Panc1 (cell line): ENCODE measurements at regions not wholly inside any gene's neighbourhood (a gene's known extent, or its start where the extent isn't known, plus 50 kb on each side); places are given as distances from the start of the nearest gene placed in this dataset.

Source experiments
- ATAC-seq: fragments of 200-7000 bp; cut with Tn5 transposase; 2 replicates; pipeline ENCODE4 v1.9.1; 2020; ENCODE audit warnings: mild to moderate bottlenecking, moderate library complexity
- BruUV-seq: library from RNA; stranded (reverse); fragments of 400-500 nt; replicated peaks from 2 replicates; lab custom pipeline; 2021; lab: Mats Ljungman, UMichigan
- CTCF ChIA-PET: fragments of 300-600 bp; sonication (Branson Sonifier 250); formaldehyde crosslinking; loops from one replicate; lab custom pipeline; 2022; ENCODE audit warnings: antibody characterized with exemption; lab: Charles Lee
- POLR2A ChIA-PET: fragments of 300-600 bp; sonication (Branson Sonifier 250); formaldehyde crosslinking; loops from one replicate; lab custom pipeline; 2022; ENCODE audit warnings: antibody characterized with exemption; lab: Charles Lee
- DNase-seq: peaks from one replicate; pipeline ENCODE4 v3.0.0-alpha.2; 2010; ENCODE audit warnings: low read depth, low spot score
- H3K27ac ChIP-seq: 2 replicates; pipeline ENCODE4 v1.5.1; 2011; ENCODE audit warnings: mild to moderate bottlenecking, low read length, inconsistent platforms
- H3K27me3 ChIP-seq: fragments of 200-500 bp; sonication (Bioruptor generic); 2 replicates; pipeline ENCODE4 v1.6.0; 2014; ENCODE audit warnings: low read length, inconsistent platforms; ENCODE audit not compliant: control insufficient read depth, insufficient read depth
- H3K36me3 ChIP-seq: fragments of 200-500 bp; sonication (Bioruptor generic); 2 replicates; pipeline ENCODE4 v1.5.1; 2014; ENCODE audit warnings: inconsistent platforms, mild to moderate bottlenecking, low read length, moderate library complexity; ENCODE audit not compliant: control insufficient read depth, insufficient read depth
- H3K4me1 ChIP-seq: 2 replicates; pipeline ENCODE4 v1.5.1; 2011; ENCODE audit warnings: inconsistent platforms, mild to moderate bottlenecking, low read length, moderate library complexity; ENCODE audit not compliant: control insufficient read depth, insufficient read depth
- H3K4me3 ChIP-seq, 2 experiments: 2 replicates each; pipeline ENCODE4 v1.5.1; 2011 to 2012; ENCODE audit warnings: low read depth in 2 of 2, low read length in 2 of 2, mild to moderate bottlenecking in 2 of 2, inconsistent platforms in 1 of 2, moderate library complexity in 1 of 2
- H3K9me3 ChIP-seq: fragments of 200-500 bp; sonication (Bioruptor generic); 2 replicates; pipeline ENCODE4 v1.5.1; 2014; ENCODE audit warnings: low read depth, mild to moderate bottlenecking, inconsistent platforms, low read length, moderate library complexity; ENCODE audit not compliant: control insufficient read depth, insufficient read depth
- CTCF ChIP-seq: fragments of 450-650 bp; IDR thresholded peaks from 2 replicates; pipeline ENCODE4 v1.5.1; 2017; ENCODE audit warnings: mild to moderate bottlenecking
- POLR2AphosphoS5 ChIP-seq: IDR thresholded peaks from 2 replicates; pipeline ENCODE4 v1.6.1; 2012; ENCODE audit warnings: mild to moderate bottlenecking, low read depth, low read length, moderate library complexity
- SIN3A ChIP-seq: IDR thresholded peaks from 2 replicates; pipeline ENCODE4 v1.6.1; 2012; ENCODE audit warnings: low read depth, mild to moderate bottlenecking, low read length, moderate library complexity, borderline replicate concordance; ENCODE audit not compliant: insufficient read depth
- TCF7L2 ChIP-seq: IDR thresholded peaks from 2 replicates; pipeline ENCODE4 v1.6.1; 2011; ENCODE audit warnings: mild to moderate bottlenecking, low read depth, low read length, inconsistent platforms
- in situ Hi-C: cut with HindIII; loops from 2 replicates; pipeline ENCODE4 v1.10.0; 2016; ENCODE audit warnings: low sequenced_read_pairs, low pct_unique_long_range_greater_than_20kb
- intact Hi-C: fragments of 100-400 bp; cut with micrococcal nuclease; formaldehyde crosslinking; loops from one replicate; pipeline ENCODE4 v1.10.0; 2022; ENCODE audit not compliant: unreplicated experiment
- TF ChIP-seq, protein P1 (sequence below), 2 experiments: IDR thresholded peaks; 2 replicates each; pipeline ENCODE4 v1.6.1; 2011 to 2012; ENCODE audit warnings: low read depth in 2 of 2, control low read depth in 1 of 2, low read length in 1 of 2, mild to moderate bottlenecking in 1 of 2, moderate library complexity in 1 of 2; ENCODE audit not compliant: insufficient read depth in 1 of 2

DNA sequence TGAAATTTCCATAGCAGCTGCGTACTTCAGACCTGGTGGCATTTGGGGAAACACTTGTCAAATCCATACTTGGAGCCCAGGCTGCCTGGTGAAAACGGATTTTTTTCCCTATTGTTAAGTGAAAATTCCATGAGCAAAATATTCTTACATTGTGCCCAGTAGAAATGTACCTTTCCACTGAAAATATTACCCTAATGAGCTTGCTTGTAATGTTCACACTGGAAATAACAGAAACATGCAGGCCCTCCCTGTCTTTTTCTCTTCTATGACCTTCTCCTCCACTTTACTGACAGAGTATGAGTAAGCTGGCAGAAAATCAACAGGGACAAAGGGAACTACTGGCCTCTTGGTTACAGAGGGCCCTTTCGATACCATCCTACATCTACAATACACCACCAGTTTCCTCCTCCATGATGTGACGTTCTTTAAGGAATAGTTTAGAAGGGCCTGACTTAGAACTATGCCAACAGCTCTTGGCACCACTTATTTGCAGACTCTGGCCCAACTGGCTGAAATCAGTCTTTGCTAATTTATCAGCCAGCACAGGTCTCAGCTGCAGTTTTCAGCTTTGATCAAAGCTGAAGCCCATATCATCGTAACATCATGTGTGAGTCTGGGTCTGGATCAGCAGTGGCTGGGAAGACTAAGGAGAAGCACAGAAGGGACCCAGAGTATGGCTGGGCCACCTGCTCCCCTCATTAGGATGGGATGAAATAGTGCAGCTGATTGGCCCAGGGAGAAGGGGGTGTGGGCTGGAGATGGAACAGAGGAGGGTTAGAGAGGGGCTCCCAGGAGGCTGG, 272.2 kb upstream of the ID2 start:
- DNase-seq, result no peak
- Histone ChIP-seq H3K27me3 (no peaks in the 10 kb centered on the region), H3K4me1 (no peaks in the 10 kb centered on the region), H3K4me3 (no peak overlapping the region), H3K36me3 (no peaks in the 10 kb centered on the region), H3K9me3 (no peaks in the 10 kb centered on the region), H3K27ac (no peak overlapping the region)
- no peak for TF ChIP-seq CTCF
- POLR2A ChIA-PET, result no interaction called here
- intact Hi-C loops, result no loop called here
- CTCF ChIA-PET, result no interaction called here
- no peak for ATAC-seq
- no TSS peak for BruUV-seq
- in situ Hi-C loops, result no loop called here

DNA sequence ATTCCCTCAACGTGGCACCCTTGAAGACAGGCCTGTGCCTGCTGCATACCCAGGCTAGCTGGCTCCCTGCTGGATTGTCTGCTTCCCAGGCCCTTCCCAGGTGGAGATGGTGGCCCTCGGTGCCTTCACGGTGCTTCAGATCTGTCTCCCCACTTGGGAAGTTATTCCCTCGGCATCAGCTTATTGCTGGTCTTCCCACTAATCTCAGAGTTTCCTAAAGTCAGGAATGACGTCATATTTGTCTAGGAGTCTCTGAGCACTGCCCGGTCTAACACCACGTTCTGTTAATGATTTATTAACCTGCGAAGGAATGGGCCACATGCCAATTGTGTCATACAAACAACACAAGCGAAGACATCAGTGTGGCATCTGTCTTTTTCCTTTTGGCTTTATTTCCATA, 269.8 kb upstream of the ID2 start:
- Histone ChIP-seq H3K27ac (no peak overlapping the region), H3K9me3 (no peaks in the 10 kb centered on the region), H3K27me3 (0 out of 2 replicates have a peak, but pooled peaks cover 2% of the 10 kb centered on the region), H3K4me3 (no peak overlapping the region), H3K4me1 (no peaks in the 10 kb centered on the region), H3K36me3 (no peaks in the 10 kb centered on the region)
- POLR2A ChIA-PET, result no interaction called here
- DNase-seq (no peak), ATAC-seq (no peak)
- no TSS peak for BruUV-seq
- intact Hi-C loops (no loop called here), in situ Hi-C loops (no loop called here)
- CTCF ChIA-PET, result no interaction called here
- no peak for TF ChIP-seq CTCF
- TF ChIP-seq SIN3A, result no peak
- TF ChIP-seq POLR2AphosphoS5, result no peak
- TF ChIP-seq, protein P1, sequence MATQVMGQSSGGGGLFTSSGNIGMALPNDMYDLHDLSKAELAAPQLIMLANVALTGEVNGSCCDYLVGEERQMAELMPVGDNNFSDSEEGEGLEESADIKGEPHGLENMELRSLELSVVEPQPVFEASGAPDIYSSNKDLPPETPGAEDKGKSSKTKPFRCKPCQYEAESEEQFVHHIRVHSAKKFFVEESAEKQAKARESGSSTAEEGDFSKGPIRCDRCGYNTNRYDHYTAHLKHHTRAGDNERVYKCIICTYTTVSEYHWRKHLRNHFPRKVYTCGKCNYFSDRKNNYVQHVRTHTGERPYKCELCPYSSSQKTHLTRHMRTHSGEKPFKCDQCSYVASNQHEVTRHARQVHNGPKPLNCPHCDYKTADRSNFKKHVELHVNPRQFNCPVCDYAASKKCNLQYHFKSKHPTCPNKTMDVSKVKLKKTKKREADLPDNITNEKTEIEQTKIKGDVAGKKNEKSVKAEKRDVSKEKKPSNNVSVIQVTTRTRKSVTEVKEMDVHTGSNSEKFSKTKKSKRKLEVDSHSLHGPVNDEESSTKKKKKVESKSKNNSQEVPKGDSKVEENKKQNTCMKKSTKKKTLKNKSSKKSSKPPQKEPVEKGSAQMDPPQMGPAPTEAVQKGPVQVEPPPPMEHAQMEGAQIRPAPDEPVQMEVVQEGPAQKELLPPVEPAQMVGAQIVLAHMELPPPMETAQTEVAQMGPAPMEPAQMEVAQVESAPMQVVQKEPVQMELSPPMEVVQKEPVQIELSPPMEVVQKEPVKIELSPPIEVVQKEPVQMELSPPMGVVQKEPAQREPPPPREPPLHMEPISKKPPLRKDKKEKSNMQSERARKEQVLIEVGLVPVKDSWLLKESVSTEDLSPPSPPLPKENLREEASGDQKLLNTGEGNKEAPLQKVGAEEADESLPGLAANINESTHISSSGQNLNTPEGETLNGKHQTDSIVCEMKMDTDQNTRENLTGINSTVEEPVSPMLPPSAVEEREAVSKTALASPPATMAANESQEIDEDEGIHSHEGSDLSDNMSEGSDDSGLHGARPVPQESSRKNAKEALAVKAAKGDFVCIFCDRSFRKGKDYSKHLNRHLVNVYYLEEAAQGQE (IDR thresholded peaks at IDR 0.05; ENCODE audit: insufficient read depth in 1 of 2, low read depth in 2 of 2, low read length in 1 of 2), result no peak
- no peak for TF ChIP-seq TCF7L2
